GM19025 (cell line): ENCODE measurements at regions not wholly inside any gene's neighbourhood (a gene's known extent, or its start where the extent isn't known, plus 50 kb on each side); places are given as distances from the start of the nearest gene placed in this dataset.

Source experiments
- ATAC-seq: cut with Tn5 transposase; IDR thresholded peaks from one replicate; pipeline ENCODE4 v1.9.1; 2021; ENCODE audit warnings: mild to moderate bottlenecking, low read depth, moderate library complexity; ENCODE audit not compliant: unreplicated experiment

DNA sequence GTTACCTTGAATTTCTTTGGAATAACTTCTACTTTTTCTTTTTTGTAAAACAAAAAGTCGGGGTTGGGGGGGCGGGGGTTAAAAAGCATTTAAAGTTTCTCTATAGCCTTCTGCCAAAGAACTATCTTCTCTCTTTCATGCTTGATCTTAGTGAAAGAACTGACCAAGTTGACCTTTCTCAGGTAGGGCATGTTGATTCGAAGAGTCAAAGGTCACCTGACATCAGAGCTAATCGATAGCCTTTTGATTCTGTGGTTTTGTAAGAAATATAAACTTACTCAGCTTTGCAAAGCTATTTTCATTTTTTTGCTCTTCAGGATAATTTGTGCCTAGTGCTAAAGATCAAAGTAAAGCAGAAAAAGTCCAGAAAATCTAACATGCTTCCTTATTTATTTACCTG, 181.5 kb downstream of the IRS2 start:
- no peak for ATAC-seq

DNA sequence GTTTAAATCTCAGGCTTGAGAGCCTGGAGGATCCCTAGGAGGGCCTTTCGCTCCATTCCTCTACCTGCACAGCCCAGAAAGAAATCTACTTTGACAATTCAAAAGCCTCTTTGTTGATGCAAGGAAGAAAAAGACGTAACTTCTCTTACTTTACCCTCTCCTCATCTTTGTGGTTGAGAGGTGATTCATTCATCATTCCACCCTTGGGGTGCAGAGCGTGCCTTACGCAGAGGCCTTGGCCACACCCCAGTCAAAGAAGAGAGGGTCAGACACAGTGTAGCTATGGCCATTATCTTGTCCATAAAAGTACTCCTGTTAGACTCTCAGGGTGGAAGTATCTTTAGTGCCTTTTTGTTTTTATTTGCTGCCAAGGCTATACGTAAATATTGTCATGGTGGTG, 184.0 kb downstream of the IRS2 start:
- ATAC-seq = no peak

DNA sequence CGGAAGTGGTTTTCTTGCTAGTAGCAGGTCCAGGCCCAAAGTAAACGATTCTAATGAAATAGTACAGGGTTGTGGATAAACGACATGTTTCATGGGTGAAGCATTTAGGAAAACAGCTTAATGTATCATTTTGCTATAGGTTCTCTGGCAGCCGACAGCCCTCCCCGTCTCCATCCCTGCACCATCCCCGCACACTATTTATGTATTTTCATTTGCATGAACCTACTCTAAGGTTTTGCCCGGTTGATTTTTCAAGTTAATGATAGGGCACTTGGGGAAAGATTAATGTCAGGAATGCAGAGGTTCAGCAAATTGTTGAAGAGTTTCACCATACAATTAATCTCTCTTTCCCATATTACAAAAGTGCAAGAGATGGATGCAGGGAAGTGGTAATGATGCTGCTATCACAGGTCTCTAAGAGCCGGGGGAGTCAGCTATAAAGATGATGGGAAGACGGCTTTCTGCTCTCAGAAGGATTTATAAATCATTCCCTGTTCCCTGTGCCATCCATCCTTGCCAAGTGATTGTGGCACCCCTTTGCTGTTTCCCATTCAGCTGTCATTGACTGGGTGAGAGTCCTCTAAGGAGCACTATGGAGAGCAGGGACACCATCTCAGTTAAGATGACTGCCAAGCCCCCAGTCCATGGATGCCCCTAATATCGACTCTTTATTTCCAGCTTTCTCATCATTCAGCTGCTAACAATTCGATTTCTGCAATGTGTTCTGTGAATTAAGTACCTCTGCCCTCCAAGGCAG, 186.3 kb downstream of the IRS2 start:
- no peak for ATAC-seq

- ATAC-seq = no peak
These were observed 190.9 kb downstream of the IRS2 start for GRCh38 chr13:109595471-109595870.

DNA sequence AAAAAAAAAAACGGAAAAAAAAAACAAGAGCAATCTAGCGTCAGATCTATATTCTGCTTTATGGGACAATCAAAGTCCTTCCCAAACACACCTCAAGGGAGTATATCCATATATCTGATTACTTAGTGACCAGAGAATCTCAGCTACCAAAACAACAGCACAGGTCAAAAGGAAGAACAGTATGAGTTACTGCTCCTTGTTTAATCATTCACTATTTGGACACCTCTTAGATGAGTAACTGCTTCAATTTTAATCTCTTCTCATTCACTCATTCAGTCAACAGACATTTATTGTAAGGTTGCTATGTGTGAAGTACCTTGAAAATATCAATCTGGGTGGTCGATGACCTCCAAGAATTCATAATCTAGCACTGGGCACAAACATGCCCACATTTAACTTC, 193.2 kb downstream of the IRS2 start:
- no peak for ATAC-seq

- no peak for ATAC-seq
These were observed 193.6 kb downstream of the IRS2 start for GRCh38 chr13:109592770-109593169.

GRCh38 chr13:109587689-109588088, 198.7 kb downstream of the IRS2 start:
- no peak for ATAC-seq

GRCh38 chr13:109586509-109587346, 199.7 kb downstream of the IRS2 start:
- no peak for ATAC-seq

DNA sequence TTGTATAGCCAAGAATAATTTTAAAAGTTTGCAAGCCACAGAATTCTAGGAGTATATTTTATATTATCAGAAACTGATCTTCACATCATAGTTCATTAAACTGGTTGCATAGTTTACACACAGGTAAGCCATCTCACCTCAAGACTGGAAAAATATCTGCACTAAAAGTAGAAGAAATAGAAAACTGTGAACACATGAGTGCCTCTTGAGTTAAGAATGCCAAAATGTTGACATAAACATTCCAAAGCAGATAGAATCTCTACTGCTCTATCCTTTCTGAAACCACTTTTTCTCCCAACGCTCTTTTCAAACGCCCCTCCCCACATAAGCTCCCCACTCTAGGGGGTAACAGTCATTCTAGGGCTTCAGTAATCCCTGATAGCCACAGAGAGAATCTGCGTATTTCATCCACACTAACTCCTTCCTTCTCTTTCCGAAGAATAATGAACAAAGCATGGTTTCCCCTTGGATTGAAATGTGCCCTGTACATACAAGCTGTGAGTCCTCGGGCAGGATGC, 201.5 kb downstream of the IRS2 start:
- ATAC-seq = no peak

- ATAC-seq = no peak
These were observed 209.1 kb downstream of the IRS2 start for GRCh38 chr13:109577191-109577700.

GRCh38 chr13:109576331-109576813, 210.0 kb downstream of the IRS2 start:
- ATAC-seq = no peak

- no peak for ATAC-seq
These were observed 210.6 kb downstream of the IRS2 start for GRCh38 chr13:109575821-109576220.

GRCh38 chr13:109572389-109572788, 214.0 kb downstream of the IRS2 start:
- no peak for ATAC-seq

DNA sequence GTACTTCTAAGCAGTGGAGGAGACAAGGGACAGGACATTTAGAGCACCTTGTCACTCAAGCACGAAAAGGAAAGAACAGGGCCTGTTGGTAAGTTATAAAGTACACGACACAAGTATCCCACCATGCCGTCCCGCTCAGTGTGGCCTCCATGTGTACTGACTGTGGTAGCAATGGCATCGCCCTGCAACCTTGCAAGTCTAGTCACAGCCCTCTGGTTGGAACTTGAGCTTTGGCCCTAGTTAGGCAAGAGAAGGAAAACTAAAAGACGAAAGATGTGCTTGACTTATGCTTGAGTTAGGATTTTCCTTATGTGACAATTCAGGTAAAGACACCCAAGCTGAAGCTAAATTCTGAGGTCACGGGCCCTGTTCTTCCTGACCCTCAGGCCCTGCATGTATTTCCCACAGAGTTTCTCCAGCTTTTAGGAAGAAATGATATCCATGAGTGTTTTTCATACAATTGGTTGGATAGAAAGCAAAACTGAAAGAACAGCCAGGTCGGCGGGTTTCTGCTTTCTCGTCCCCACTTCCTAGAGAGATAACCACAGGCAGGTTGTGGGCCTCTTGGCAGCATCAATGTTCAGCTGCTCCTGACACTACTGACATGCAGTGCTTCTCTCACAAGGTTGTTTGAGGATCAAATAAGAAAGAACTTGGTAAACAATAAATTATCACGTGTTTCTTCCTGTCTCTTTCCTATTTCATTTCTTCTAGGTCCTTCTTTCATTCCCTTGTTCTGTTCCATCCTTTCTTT, 216.2 kb downstream of the IRS2 start:
- ATAC-seq = peak; percentile 89

DNA sequence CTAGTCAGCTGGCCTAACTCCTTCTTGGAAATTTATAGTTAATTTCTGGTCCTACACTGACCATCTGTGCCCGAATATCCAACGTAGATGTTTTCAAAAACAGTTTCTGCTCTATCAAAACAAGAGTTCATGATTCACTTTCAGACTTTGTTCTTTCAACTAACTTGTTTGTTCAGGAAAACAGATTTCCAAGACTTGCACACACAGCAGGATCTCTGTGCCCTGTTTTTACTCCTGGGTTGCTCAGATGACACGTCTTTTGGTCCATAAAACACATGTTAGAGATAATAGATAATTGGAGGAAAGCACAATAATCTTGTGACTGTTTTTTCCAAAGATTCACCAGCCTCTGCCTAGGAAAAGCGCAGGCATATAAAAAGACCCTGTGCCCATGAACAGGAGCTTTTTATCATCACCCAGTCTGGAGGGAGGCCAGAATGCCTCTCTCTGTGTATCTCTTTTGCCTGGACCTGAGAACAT, 218.0 kb downstream of the IRS2 start:
- ATAC-seq = no peak

- no peak for ATAC-seq
These were observed 219.1 kb downstream of the IRS2 start for GRCh38 chr13:109567315-109567714.

- ATAC-seq = no peak
These were observed 220.5 kb downstream of the IRS2 start for GRCh38 chr13:109565877-109566276.

- peak; percentile 49 for ATAC-seq
These were observed 238.0 kb downstream of the IRS2 start for GRCh38 chr13:109548374-109548773.

DNA sequence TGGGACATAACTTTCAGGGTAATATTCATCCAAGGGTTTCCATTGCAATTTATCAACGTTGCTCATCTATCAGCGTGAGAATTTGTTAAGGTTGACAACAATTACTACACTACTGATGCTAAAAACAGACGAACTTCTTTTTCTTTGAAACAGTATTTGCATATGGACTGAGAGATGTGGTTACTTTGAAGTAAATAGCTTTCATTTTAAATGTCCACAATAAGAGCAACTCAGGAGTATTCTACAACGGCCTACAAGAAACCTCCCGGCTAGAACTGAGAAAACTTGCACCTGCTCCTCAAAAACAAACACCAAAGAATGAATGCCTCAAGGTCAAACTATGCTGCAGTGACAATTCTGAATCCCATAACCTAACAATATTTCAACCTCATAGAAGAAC, 238.4 kb downstream of the IRS2 start:
- peak; percentile 84 for ATAC-seq

- no peak for ATAC-seq
These were observed 240.5 kb downstream of the IRS2 start for GRCh38 chr13:109545931-109546330.
